ENCODE measurements at regions not wholly inside any gene's neighbourhood (a gene's known extent, or its start where the extent isn't known, plus 50 kb on each side); places are given as distances from the start of the nearest gene placed in this dataset.

GRCh38 chr2:38491436-38491835, 111.3 kb downstream of the HNRNPLL start:
- Histone ChIP-seq H3K27me3 (no peaks in the 10 kb centered on the region), H3K4me1 (no peaks in the 10 kb centered on the region), H3K27ac (no peak overlapping the region), H3K36me3 (no peaks in the 10 kb centered on the region), H3K9me3 (no peaks in the 10 kb centered on the region), H3K4me3 (replicated peaks in 1 of 3) (no peak overlapping the region)
- WGBS, 2 donors: 89 to 94% methylated on average over 5 of the region's 5 CpGs
- intact Hi-C loops (cut with DNase I): no loop called here
- no peak for TF ChIP-seq POLR2A (IDR thresholded peaks at IDR 0.05)
- TF ChIP-seq, protein P1, sequence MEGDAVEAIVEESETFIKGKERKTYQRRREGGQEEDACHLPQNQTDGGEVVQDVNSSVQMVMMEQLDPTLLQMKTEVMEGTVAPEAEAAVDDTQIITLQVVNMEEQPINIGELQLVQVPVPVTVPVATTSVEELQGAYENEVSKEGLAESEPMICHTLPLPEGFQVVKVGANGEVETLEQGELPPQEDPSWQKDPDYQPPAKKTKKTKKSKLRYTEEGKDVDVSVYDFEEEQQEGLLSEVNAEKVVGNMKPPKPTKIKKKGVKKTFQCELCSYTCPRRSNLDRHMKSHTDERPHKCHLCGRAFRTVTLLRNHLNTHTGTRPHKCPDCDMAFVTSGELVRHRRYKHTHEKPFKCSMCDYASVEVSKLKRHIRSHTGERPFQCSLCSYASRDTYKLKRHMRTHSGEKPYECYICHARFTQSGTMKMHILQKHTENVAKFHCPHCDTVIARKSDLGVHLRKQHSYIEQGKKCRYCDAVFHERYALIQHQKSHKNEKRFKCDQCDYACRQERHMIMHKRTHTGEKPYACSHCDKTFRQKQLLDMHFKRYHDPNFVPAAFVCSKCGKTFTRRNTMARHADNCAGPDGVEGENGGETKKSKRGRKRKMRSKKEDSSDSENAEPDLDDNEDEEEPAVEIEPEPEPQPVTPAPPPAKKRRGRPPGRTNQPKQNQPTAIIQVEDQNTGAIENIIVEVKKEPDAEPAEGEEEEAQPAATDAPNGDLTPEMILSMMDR (IDR thresholded peaks at IDR 0.05): no peak
- DNase-seq: no peak

DNA sequence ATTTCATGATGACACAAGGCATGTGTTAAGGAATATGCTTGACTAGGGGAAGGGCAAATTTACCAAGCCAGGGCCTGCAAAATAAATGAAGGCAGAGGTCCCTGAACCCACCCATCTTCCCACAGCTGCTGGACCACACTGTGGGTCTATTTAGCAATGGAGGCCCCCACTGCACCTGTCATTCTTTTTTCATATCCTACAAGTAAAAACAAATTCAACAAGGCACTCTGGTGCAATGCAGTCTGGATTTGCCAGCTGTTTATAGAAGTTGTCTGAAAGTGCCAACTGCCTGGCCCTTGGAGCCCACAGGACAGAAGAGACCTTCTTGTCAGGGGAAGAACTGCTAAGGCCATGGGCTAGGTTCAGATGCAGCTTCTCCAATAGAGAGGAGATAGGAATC, 112.8 kb upstream of the ATL2 start:
- TF ChIP-seq, protein P1 (IDR thresholded peaks at IDR 0.05): no peak
- TF ChIP-seq POLR2A (IDR thresholded peaks at IDR 0.05): no peak
- H3K36me3 ChIP-seq: no peaks in the 10 kb centered on the region
- intact Hi-C loops (cut with DNase I): no loop called here

DNA sequence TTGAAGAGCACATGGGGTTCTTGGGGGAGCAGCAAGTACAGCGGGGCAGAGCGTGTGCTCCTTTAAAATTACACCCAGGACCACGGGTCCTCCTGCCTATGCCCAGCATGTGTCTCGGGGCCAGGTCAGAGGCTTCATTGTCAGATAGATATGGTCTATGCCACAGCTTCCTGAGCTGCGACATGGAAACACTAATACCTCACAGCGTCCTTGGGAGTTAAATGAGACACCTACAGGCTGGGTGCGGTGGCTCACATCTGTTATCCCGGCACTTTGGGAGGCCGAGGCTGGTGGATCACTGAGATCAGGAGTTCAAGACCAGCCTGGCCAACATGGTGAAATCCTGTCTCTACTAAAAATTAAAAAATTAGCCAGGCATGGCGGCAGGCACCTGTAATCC, 110.8 kb upstream of the ATL2 start:
- TF ChIP-seq, protein P1 (IDR thresholded peaks at IDR 0.05): no peak
- no peak for TF ChIP-seq POLR2A (IDR thresholded peaks at IDR 0.05)
- H3K27me3 ChIP-seq: no peaks in the 10 kb centered on the region
- no peak for DNase-seq
- H3K4me1 ChIP-seq: no peaks in the 10 kb centered on the region
- H3K9me3 ChIP-seq: no peaks in the 10 kb centered on the region
- 92 to 93% methylated on average over 9 to 10 of the region's 10 CpGs for WGBS, 2 donors
- no peaks in the 10 kb centered on the region for H3K36me3 ChIP-seq
- no peak overlapping the region for H3K4me3 ChIP-seq (replicated peaks in 1 of 3)
- intact Hi-C loops (cut with DNase I): no loop called here
- H3K27ac ChIP-seq: no peak overlapping the region

More for the DNA sequence above, 112.8 kb upstream of the ATL2 start:
- no peak for DNase-seq
- Histone ChIP-seq H3K27ac (no peak overlapping the region), H3K9me3 (no peaks in the 10 kb centered on the region), H3K4me3 (replicated peaks in 1 of 3) (no peak overlapping the region), H3K4me1 (no peaks in the 10 kb centered on the region), H3K27me3 (no peaks in the 10 kb centered on the region)

DNA sequence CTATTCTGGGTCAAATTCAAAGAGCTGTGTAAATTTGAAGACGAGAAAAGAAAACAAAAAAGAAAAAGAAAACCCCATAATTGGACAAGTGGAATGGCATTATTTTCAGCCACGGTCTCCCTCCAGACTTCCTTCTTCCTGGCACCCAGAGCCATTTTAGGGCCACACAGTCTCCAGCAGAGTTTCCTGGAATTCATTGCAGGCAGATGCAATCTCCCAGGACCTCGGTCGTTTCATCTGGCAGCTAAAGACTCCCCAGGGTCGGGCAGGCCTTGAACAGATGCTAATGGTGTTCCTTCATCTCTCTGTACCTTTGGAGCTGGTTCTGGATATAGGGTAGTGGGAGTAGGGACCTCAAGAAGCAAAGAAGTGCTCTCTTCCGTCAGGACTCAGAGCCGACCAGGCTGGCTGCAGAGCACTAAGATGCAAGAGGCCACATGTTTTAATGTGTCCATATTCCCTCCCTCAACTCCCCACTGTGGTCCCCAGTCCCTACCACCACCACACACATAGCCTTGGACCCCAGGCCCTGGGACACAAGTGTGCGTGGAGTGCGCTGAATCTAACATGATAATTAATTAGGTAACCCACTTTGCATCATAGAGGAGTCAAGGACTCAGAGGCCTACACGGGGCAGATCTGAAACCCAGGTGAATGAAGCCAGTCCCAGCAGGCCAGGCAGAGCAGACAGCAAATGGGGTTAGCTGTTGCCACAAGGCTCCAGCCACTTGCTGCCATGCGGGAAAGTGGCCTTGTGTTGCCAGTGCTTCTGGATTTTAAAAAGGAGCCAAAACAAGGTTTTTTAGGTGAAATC, 109.3 kb upstream of the ATL2 start:
- 77 to 86% methylated on average over 11 of the region's 11 CpGs for WGBS, 2 donors
- intact Hi-C loops (cut with DNase I): no loop called here
- H3K4me1 ChIP-seq: no peaks in the 10 kb centered on the region
- no peak overlapping the region for H3K27ac ChIP-seq
- no peak for DNase-seq
- no peaks in the 10 kb centered on the region for H3K9me3 ChIP-seq
- no peak overlapping the region for H3K4me3 ChIP-seq (replicated peaks in 1 of 3)
- H3K27me3 ChIP-seq: no peaks in the 10 kb centered on the region
- no peak for TF ChIP-seq POLR2A (IDR thresholded peaks at IDR 0.05)
- no peaks in the 10 kb centered on the region for H3K36me3 ChIP-seq

GRCh38 chr2:38485734-38486133, 108.7 kb upstream of the ATL2 start:
- intact Hi-C loops (cut with DNase I): no loop called here
- TF ChIP-seq POLR2A (IDR thresholded peaks at IDR 0.05): no peak
- TF ChIP-seq, protein P1 (IDR thresholded peaks at IDR 0.05): no peak
- H3K9me3 ChIP-seq: no peaks in the 10 kb centered on the region
- no peak overlapping the region for H3K4me3 ChIP-seq (replicated peaks in 1 of 3)
- no peaks in the 10 kb centered on the region for H3K27me3 ChIP-seq
- 87 to 95% methylated on average over 3 of the region's 3 CpGs for WGBS, 2 donors
- H3K36me3 ChIP-seq: no peaks in the 10 kb centered on the region
- no peak overlapping the region for H3K27ac ChIP-seq
- no peak for DNase-seq
- no peaks in the 10 kb centered on the region for H3K4me1 ChIP-seq

Measured in thyroid gland (tissue), 4 donors.